ENCODE measurements at regions not wholly inside any gene's neighbourhood (a gene's known extent, or its start where the extent isn't known, plus 50 kb on each side); places are given as distances from the start of the nearest gene placed in this dataset.
"Not testable (repeated sequence)": the region's sequence is repeated elsewhere in the genome, so short reads cannot be mapped to it uniquely, and the experiment has no call there.

DNA sequence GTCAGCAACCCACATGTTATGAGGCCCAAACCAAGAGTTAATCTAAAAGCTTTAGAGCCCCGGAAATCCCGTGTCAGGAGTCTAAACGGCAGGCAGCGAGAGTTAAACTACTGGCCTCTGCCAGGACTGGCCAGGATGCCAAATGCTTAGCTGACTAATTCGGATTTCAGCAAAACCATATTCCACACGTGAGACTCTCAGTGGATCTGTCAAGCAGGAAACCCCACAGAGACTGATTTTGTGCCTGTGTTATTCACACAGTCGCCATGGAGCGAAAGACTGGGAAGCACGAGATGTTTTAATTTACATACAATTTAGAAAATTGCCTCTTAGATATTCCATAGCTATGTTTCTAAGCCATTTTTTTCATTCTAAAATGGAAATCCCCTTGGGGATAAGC lies 152.9 kb downstream of the RNASET2 start:
- no peak for DNase-seq

DNA sequence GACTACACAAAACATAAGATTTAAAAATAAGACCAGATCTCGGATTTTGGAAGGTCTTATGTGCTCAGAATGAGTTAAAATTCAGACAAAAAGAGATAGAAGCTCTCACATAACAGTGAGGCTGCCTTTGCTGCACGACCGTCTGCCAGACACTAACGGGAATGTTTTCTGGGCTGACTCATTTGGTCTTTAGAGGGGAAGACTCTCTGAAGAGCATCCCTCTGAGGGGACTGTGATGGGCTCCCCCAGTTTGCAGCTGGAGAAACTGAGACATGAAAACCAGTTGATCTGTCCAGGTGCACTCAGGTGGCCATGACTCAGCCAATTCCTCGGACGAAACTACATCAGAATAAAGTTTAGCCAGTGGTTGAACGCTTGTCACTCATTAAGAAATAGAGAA lies 153.9 kb downstream of the RNASET2 start:
- no peak for DNase-seq

DNA sequence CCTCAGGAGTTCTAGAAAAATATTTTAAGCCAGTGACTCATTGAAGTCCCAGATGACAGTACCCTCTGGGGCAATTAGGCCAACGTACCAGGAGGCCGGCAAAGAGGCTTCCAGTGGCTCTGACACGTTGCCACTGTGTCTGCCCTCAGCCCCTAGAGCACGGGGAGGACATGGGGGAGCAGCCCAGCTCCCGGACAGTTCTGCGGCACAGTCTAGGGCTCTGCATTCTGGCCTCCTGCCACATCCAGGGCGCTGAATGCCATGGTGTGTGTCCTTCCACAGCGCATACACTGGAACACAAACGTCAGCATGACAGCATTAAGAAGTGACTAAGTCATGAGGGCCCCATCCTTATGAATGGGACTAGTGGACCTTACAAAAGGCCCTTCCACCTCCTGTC lies 156.2 kb downstream of the RNASET2 start:
- no peak for DNase-seq

DNA sequence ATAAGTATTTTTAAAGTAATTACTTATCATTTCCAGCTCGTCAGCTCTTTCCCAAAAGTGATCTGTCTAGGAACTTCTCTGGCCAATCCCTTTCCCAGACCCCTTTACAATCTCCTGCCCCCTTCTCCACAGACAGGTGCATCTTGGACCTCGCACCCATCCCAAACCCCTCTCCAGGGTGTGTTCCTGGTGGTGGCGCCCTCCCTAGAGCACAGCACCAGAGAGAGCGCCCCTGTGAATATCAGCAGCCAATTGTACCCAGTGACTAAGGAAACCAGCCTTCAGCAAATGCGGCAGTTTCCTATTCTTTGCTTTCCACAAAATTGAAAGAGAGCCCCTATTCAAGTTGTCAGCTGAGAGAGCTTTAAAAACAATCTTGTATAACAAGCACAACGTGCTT lies 157.7 kb downstream of the RNASET2 start:
- DNase-seq = no peak

DNA sequence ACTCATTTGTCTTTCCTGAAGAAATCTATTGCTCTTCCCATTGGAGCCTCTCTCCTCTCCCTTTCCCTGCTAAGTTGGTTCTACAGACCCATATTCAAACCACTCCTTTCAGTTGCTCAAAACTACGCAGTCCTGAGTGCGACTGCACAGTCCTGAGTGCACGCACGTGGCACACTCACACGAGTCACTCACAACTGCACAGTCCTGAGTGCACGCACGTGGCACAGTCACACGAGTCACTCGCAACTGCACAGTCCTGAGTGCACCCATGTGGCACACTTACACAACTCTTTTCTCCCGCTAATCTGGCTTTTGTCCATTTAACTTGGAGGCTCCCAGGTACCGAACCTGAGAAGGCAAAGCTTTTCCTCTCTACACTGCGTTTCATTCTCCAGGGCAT lies 159.7 kb downstream of the RNASET2 start:
- no peak for DNase-seq

DNA sequence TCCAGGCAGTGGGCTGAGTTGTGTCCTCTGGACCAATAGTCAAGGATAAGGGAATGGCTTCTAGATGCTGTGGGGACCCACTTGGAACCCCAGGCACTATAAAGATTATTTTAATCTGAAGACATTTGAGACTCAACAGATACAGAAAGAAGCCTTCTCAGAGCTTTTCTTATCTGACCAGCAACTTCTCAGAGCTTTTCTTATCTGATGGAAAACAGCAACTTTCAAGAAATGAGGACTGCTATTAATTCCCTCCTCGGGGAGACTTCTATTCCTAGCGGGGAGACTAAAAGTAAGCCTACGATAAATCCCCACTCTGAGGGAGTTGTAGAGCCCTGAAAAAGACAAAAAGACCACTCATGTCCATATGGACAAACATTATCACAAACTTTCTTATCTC lies 160.5 kb downstream of the RNASET2 start:
- no peak for DNase-seq

DNA sequence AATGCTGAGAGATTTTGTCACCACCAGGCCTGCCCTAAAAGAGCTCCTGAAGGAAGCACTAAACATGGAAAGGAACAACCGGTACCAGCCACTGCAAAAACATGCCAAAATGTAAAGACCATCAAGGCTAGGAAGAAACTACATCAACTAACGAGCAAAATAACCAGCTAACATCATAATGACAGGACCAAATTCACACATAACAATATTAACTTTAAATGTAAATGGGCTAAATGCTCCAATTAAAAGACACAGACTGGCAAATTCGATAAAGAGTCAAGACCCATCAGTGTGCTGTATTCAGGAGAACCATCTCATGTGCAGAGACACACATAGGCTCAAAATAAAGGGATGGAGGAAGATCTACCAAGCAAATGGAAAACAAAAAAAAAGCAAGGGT lies 163.8 kb upstream of the RPS6KA2 start:
- DNase-seq = not testable (repeated sequence)

DNA sequence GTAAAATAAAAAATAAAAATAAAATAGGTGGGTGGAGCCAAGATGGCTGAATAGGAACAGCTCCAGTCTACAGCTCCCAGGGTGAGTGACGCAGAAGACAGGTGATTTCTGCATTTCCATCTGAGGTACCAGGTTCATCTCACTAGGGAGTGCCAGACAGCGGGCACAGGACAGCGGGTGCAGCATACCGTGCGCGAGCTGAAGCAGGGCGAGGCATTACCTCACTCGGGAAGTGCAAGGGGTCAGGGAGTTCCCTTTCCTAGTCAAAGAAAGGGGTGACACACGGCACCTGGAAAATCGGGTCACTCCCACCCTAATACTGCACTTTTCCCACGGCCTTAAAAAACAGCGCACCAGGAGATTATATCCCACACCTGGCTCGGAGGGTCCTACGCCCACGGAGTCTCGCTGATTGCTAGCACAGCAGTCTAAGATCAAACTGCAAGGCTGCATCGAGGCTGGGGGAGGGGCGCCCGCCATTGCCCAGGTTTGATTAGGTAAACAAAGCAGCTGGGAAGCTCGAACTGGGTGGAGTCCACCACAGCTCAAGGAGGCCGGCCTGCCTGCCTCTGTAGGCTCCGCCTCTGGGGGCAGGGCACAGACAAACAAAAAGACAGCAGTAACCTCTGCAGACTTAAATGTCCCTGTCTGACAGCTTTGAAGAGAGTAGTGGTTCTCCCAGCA lies 161.9 kb upstream of the RPS6KA2 start:
- DNase-seq = not testable (repeated sequence)

DNA sequence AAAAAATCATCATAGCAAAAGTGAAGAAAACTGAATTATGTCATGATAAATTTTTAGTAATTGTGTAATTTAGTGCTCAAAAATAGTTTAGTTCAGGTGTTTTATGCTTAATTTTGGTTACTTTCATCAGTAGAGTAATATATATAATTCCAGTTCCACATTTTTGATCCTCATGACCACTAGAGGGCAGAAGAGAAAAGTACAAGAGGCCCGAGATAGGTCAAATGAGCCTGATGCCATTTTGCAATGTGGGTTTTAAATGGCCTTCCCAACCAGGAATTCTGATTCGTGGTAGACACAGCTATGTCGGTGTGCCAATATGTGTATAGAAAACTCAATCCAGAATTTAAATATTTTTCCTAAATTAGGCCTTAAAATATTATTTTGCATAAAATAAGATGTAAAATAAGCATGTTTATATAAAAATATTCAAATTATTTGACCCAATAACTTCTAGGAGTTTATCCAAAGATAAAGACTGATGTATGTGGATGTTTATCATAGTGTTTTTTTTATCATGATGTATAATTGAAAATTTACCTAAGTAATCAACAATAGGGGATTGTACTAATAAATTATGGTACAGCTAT lies 159.7 kb upstream of the RPS6KA2 start:
- peak; percentile 40 for DNase-seq

DNA sequence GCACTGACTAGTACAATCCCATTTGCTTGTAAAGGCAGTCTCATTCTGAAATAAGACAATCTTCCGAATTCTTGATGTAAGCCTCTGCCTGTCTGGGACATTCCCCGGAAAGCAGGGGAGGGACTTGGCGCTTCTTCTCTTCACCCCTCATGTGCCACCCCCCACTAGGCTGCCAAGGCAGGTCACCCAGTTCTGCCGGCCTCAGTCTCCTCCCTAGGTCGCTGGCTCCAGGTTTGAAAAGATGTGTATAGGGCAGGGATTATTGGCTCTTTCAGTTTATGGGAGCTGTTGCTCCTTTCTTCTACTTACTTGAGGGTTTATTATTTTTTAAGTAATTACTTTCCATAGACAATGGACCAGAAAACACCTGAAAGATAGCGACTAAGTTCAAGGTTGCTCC lies 158.1 kb upstream of the RPS6KA2 start:
- no peak for DNase-seq

DNA sequence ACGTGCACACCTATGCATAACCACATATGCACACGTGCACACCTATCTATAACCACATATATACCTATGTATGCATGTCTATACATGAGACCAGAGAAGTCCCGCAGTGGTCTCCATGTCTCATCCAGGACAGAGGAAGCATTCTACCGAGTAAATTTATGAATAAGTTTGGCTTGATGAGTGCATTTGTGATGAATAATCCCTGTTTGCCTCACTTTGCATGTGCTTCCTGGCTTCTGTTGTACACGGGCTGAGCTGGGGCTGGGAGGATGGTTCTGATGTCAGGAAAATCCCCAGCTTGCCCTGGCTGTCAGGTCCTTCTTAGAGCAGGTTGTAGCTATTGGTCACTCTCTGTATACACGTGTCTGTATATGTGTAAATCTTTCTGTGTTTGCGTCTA lies 157.6 kb upstream of the RPS6KA2 start:
- no peak for DNase-seq

DNA sequence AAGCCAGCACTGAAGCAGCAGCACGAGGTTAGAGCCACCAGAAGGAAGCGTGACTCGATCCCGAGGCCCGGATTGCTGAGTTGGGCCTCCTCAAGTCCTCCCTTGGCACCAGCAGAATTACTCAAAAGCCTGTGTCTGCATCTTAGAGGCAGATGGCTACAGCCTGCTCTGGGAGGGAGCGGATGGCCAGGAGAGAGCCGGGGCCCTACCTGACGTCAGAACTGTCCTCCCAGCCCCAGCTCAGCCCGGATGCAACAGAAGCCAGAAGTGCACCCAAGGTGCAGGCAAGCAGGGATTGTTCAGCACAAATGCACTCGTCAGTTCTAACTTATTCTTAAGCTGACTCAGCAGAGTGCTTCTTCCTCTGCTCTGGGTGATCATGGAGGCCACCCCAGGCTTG lies 155.5 kb upstream of the RPS6KA2 start:
- no peak for DNase-seq

DNA sequence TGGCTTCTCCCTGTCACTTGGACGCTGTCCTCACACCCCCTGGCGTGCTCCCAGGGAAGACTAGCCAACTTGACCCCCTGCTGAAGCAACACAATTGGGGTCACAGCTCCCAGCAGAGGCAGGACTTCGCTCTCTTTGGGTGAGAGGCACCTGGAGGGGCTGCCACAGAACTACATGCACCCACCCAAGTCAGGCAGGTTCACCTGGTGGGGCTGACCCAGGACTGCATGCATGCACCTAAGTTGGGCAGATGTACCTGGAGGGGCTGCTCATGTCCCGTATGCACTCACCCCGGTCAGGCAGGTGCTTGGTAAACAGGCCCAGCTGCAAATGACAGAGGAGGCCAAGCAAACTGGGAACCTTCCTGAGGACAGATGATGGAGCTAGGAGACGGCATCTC lies 154.3 kb upstream of the RPS6KA2 start:
- no peak for DNase-seq

DNA sequence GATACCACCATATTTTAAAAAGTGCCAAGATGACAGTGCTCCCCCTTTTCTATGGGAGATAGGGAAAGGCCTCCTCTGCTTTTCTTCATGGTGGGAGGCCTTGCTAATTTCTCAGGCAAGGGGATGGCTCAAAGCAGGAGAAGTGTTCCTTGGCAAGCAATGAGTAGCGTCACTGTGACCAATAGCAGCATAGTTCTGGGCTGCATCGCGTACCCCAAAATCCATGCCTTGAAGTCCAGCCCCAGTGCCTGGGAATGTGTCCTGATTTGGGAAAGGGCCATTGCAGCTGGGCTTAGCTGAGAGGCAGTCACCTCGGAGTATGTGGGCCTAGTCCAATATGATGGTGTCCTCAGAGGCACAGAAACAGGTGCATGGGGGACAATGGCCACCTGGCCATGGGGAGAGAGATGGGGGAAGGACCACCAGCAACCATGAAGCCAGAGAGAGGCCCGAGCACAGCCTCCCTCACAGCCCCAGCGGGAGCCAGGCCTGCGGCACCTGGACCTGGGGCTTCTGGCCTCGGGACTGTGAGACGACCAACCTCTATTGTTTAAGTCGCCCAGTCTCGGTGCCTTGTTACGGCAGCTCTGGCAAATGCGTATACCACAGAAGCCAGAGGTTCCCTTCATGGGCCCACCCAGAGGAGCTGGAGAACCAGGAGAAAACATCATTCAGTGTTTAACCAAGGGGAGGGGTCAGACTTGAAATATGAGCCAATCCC lies 153.1 kb upstream of the RPS6KA2 start:
- no peak for DNase-seq

DNA sequence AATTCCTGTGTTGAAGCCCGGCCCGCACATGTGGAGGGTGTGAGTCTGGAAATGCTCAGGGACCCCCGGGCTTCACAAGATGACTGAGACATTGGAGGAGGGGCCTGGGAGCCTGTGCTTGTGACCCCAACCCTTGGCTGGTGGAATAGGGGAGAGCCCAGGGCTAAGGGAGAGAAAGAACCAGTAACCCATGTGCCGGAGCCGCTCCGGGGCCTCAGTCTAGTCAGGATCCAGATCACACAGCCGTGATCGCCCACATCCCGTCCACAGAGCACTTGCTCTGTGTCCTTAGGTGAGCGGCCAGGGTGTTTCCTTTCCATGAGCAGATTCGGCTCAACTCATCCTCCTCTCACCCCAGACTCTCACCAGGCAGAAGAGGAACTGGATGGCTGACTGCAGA lies 152.3 kb upstream of the RPS6KA2 start:
- no peak for DNase-seq

DNA sequence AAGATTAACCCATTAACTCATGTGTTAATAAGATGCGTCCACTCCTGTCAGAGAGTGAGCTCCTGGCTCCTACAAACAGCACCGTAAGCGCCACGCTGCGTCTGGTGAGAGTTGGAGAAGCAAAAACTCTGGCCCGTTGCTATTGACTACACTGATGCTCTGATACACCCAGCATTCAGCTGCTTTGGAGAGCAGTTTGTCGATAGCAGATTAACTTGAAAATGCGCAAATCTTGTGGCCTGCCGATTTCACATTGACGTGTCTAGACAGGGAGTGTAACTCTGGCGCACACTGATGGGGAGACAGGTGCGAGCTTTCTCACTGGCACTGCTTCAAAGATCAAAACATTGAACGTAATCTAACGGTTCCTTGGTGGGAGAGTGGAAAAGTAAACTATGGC lies 151.7 kb upstream of the RPS6KA2 start:
- no peak for DNase-seq

DNA sequence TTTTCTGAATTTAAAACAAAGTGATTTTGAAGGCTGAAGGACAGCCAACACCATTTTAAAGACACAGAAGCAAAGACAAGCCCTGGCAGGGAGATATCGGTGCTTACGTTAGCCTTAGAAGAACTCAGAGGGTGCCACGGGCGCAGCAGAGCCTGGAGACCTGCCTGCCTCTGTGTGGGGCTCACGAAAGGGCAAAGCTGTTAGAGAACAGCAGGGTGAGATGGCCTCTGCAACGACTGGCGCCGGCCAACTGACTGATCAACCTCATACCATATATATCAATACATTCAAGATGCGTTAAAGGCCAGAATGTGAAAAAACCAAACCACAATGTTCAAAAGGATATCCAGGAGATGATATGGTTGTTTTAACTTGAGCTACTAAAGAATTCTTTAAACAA lies 151.0 kb upstream of the RPS6KA2 start:
- DNase-seq = no peak

DNA sequence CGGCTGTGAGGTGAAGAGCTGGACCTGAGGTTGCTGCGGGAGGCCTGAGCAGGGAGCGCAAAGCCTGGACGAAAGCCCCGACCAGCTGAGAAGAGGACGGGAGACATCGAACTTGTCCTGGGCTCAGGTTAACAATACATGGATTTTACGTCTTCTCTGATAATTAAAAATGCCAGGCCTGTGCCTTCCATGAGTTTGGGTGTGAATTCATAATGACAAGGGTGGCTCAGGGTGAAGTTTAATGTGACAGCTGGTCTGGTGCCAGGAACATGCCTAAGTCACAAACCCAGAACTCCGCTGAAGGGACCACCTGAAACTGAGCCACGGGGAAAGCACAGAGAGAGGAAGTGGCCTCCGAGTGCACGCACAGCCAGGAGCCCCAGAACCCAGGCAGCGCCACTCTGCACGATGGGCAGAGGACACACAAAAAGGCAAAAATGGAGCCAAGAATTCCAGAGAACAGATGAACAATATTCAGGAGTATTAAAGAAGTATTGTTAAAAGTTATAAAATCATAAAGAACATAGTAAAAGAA lies 150.1 kb upstream of the RPS6KA2 start:
- no peak for DNase-seq

DNA sequence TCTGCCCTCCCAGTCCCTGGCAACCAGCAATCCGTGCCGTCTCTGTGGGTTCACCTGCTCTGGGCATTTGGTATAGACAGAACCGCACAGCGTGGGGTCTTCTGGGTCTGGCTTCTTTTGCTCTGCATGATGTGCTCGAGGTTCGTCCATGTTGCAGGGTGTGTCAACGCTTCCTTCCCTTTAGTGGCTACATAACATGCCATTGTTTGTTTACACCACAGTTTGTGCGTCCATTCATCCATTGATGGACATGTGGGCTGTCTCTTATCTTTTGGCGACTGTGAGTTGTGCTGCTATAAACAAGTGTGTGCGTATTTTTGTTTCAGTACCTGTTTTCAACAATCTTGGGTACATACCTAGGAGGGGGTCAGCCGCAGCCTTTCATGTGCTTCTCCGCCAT lies 149.5 kb upstream of the RPS6KA2 start:
- no peak for DNase-seq

DNA sequence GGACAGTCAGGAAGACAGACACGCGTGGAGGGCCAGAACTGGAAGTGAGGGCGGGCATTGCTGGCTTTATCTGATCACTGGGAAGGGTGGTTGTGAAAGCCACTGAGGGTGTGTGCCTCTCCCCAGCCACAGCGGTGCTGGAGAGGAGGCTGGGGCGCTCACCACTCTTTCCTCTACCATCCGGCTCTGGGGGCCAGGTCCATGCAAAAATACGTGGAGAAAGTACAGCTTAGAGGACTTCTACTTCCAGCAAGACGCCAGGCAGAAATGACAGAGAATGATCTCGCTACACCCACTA lies 148.8 kb upstream of the RPS6KA2 start:
- no peak for DNase-seq

DNA sequence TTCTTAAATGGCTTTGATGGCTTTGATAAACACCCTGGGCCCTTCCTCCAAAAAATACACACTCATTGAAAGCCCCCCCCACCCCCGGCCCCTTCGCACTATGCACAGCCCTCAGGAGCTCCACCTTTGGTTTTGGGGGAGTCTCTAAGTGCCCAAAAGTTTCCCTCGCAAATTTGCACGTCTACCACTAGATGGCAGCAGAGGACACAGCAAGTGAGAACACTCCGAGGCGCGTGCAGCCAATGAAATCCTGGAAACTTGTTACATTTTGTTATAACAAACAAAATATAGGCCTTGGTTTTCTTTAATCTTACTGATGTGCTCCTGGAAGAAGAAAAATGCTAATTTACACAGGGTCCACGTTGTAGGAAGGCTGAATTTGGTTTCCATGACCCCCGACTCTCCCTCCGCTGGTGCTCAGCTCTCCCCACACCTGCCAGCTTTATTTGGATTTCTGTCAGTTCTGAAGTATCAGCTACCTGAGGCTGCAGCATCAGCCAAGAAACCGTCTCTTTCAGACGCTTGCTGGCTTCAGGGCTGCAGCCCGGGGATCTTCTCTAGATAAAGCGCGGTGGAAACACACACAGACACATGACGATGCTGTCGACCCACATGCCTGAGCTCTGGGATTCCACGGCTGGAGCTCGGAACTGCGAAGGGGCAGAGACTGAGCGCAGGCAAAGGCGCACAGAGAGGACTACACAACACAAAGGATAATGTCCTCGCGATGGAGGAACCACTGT lies 148.3 kb upstream of the RPS6KA2 start:
- DNase-seq = peak; percentile 70

DNA sequence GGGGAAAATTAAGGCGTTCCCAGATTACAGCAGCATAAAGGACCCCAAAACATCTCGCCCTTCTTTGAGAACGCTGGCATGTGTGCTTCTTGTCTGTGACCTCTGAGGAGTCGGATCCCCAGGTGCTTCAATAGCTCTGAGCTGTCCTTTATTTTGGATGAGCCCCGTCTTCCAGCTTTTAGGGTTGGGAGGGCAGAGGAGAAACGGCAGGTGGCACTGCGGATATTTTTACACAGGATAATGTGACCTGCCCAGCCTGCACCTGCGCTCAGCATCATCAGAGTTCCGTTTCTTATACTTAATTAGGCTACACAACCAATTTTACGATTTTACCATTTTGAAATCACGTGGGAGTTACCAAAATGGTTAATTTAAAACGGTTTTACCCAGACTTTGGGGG lies 147.7 kb upstream of the RPS6KA2 start:
- DNase-seq = no peak

DNA sequence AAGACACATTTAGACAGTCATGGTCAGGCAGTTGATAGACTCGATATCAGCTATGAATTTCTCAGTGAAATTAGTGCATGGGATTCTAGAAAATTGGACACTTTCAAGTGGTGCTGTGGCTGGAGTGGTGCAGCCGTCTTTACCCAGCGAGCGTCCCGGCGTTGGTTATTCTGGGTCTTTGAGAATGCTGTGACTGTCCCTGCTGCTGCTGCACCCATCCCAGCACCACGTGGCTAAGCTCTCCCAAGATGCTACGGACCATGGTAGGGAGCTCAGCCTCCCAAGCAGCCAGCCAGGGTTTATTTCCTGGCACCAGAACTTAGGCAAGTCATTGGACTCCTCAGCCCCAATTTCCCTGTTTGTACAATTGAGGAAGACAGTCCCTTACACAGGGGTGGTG lies 147.2 kb upstream of the RPS6KA2 start:
- DNase-seq = no peak

DNA sequence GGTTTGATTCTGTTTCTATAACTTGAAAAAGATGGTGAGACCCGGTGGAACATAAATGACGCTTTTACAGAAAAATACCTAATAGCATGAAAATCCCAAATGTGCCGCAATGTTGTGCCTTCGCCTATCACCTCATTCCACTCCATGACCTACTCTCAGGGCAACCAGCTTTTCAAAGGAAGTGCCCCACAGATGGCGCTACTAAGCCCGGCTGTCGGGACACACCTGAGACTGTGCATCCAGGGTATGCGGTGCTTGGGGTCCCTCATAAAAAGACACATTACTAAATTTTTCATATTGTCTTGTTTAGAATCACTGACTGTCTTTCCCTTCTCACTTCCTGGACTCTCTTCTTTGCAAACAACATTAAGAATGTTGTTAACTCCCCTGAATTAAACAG lies 145.5 kb upstream of the RPS6KA2 start:
- no peak for DNase-seq

All from hindlimb muscle (tissue), 1 donor.